Fibroblast of lung (primary cell): ENCODE measurements at regions not wholly inside any gene's neighbourhood (a gene's known extent, or its start where the extent isn't known, plus 50 kb on each side); places are given as distances from the start of the nearest gene placed in this dataset.

Experiments used
- DNase-seq, 2 donors: peaks; one replicate each; pipeline versions ENCODE4 v3.0.0 to v3.0.0-alpha.2; 2010; ENCODE audit warnings: low read depth in 2 of 2
- H2AFZ ChIP-seq: 2 replicates; pipeline ENCODE4 v1.5.1; 2012; ENCODE audit warnings: low read length, control low read depth, inconsistent platforms
- H3K27ac ChIP-seq: 2 replicates; pipeline ENCODE4 v1.5.1; 2011; ENCODE audit warnings: low read length, control low read depth; ENCODE audit not compliant: insufficient read depth
- H3K27me3 ChIP-seq: 2 replicates; pipeline ENCODE4 v1.5.1; 2011; ENCODE audit warnings: mild to moderate bottlenecking, low read length; ENCODE audit not compliant: control insufficient read depth, insufficient read depth
- H3K36me3 ChIP-seq: 2 replicates; pipeline ENCODE4 v1.5.1; 2011; ENCODE audit warnings: low read length; ENCODE audit not compliant: control insufficient read depth, insufficient read depth
- H3K4me1 ChIP-seq: 2 replicates; pipeline ENCODE4 v1.5.1; 2011; ENCODE audit warnings: low read length; ENCODE audit not compliant: control insufficient read depth, insufficient read depth; ENCODE audit errors: extremely low read depth
- H3K4me2 ChIP-seq: 2 replicates; pipeline ENCODE4 v1.5.1; 2011; ENCODE audit warnings: low read length, control low read depth; ENCODE audit not compliant: insufficient read depth; ENCODE audit errors: extremely low read depth
- H3K4me3 ChIP-seq, 4 experiments: fragments of 200-600 bp in 1 of 4; sonication (generic) in 1 of 4; replicated peaks in 1 of 4; 2 replicates each; pipeline ENCODE4 v1.5.1; 2011 to 2016; ENCODE audit warnings: low read length in 4 of 4, low read depth in 3 of 4, mild to moderate bottlenecking in 3 of 4, control low read depth in 2 of 4, inconsistent platforms in 1 of 4, mixed read lengths in 1 of 4; ENCODE audit not compliant: insufficient read depth in 1 of 4; ENCODE audit errors: control extremely low read depth in 1 of 4
- H3K79me2 ChIP-seq: 2 replicates; pipeline ENCODE4 v1.5.1; 2012; ENCODE audit warnings: mild to moderate bottlenecking, low read length, inconsistent platforms; ENCODE audit not compliant: control insufficient read depth, insufficient read depth
- H3K9ac ChIP-seq: 2 replicates; pipeline ENCODE4 v1.5.1; 2011; ENCODE audit warnings: mild to moderate bottlenecking, low read length, control low read depth; ENCODE audit not compliant: insufficient read depth
- H3K9me3 ChIP-seq: 2 replicates; pipeline ENCODE4 v1.5.1; 2012; ENCODE audit warnings: low read depth, low read length; ENCODE audit not compliant: control insufficient read depth, insufficient read depth
- H4K20me1 ChIP-seq: 2 replicates; pipeline ENCODE4 v1.5.1; 2011; ENCODE audit warnings: low read length; ENCODE audit not compliant: control insufficient read depth, insufficient read depth; ENCODE audit errors: extremely low read depth
- CTCF ChIP-seq, 2 donors: IDR thresholded peaks in 1 of 2; conservative IDR thresholded peaks in 1 of 2; 1 replicate in 1 of 2; 2 replicates in 1 of 2; pipeline ENCODE4 v1.5.1; 2011 to 2012; ENCODE audit warnings: low read length in 2 of 2, control low read depth in 1 of 2, inconsistent platforms in 1 of 2, low read depth in 1 of 2, mild to moderate bottlenecking in 1 of 2
- EZH2 ChIP-seq: IDR thresholded peaks from 2 replicates; pipeline ENCODE4 v1.5.1; 2012; ENCODE audit warnings: low read length, control low read depth, mild to moderate bottlenecking; ENCODE audit errors: missing control alignments

DNA sequence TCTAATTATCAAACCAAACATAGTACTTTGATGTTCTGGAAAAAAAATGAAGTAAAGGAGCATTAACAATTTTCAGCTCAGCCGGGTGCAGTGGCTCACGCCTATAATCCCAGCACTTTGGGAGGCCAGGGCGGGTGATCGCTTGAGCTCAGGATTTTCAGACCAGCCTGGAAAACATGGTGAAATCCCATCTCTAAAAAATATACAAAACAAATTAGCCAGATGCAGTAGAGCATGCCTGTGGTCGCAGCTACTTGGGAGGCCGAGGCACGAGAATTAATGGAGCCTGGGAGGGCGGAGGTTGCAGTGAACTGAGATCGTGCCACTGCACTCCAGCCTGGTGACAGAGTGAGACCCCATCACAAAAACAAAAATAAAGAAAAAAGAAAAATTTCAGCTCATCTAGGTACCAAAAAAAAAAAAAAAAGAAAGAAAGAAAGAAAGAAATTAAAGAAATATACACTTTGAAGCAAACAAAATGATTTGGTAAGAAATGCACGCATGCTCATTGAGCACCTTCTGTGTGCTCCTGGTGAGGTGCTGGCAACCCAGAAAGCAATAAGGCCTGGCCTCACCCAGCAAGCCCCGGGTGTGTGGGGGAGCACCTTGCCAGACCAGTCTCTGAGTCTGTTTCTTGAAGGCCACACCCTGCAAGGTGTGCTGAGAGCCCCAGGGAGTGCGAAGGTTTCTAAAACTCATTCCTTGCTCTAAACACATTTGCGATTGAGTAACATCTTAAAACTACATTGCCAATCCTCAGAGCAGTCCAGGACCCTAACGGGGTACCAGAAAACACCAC, 133.5 kb downstream of the TFCP2L1 start:
- H2AFZ ChIP-seq: no peak overlapping the region
- no peaks in the 10 kb centered on the region for H4K20me1 ChIP-seq
- no peaks in the 10 kb centered on the region for H3K79me2 ChIP-seq
- TF ChIP-seq CTCF (conservative IDR thresholded peaks at IDR 0.05 in 1 of 2, IDR thresholded peaks at IDR 0.05 in 1 of 2; ENCODE audit: low read depth in 1 of 2, low read length in 2 of 2) (no peak), EZH2 (no peak)
- H3K27me3 ChIP-seq: no peaks in the 10 kb centered on the region
- H3K9me3 ChIP-seq: no peaks in the 10 kb centered on the region
- no peak overlapping the region for H3K4me3 ChIP-seq
- no peak overlapping the region for H3K9ac ChIP-seq
- H3K36me3 ChIP-seq: no peaks in the 10 kb centered on the region
- H3K27ac ChIP-seq: no peak overlapping the region
- DNase-seq: no peak
- no peak overlapping the region for H3K4me2 ChIP-seq
- H3K4me1 ChIP-seq: no peaks in the 10 kb centered on the region

GRCh38 chr2:121152861-121153260, 132.1 kb downstream of the TFCP2L1 start:
- Histone ChIP-seq H3K27me3 (no peaks in the 10 kb centered on the region), H3K9me3 (no peaks in the 10 kb centered on the region), H3K4me1 (no peaks in the 10 kb centered on the region), H3K9ac (no peak overlapping the region), H3K4me3 (no peak overlapping the region), H3K36me3 (no peaks in the 10 kb centered on the region), H3K4me2 (no peak overlapping the region), H4K20me1 (no peaks in the 10 kb centered on the region), H3K27ac (no peak overlapping the region), H3K79me2 (no peaks in the 10 kb centered on the region), H2AFZ (no peak overlapping the region)
- TF ChIP-seq CTCF (conservative IDR thresholded peaks at IDR 0.05 in 1 of 2, IDR thresholded peaks at IDR 0.05 in 1 of 2; ENCODE audit: low read depth in 1 of 2, low read length in 2 of 2) (no peak), EZH2 (no peak)
- DNase-seq: no peak

GRCh38 chr2:121153516-121153915, 131.5 kb downstream of the TFCP2L1 start:
- Histone ChIP-seq H3K9me3 (no peaks in the 10 kb centered on the region), H3K79me2 (no peaks in the 10 kb centered on the region), H3K4me2 (no peak overlapping the region), H4K20me1 (no peaks in the 10 kb centered on the region), H2AFZ (no peak overlapping the region), H3K4me3 (no peak overlapping the region), H3K9ac (no peak overlapping the region), H3K27me3 (no peaks in the 10 kb centered on the region), H3K4me1 (no peaks in the 10 kb centered on the region), H3K36me3 (no peaks in the 10 kb centered on the region), H3K27ac (no peak overlapping the region)
- no peak for DNase-seq
- no peak for TF ChIP-seq CTCF (conservative IDR thresholded peaks at IDR 0.05 in 1 of 2, IDR thresholded peaks at IDR 0.05 in 1 of 2; ENCODE audit: low read depth in 1 of 2, low read length in 2 of 2)
- no peak for TF ChIP-seq EZH2
